Hindlimb muscle (tissue), 1 donor: ENCODE measurements at regions not wholly inside any gene's neighbourhood (a gene's known extent, or its start where the extent isn't known, plus 50 kb on each side); places are given as distances from the start of the nearest gene placed in this dataset.
"Not testable (repeated sequence)": the region's sequence is repeated elsewhere in the genome, so short reads cannot be mapped to it uniquely, and the experiment has no call there.

Experiments
- DNase-seq: peaks from one replicate; pipeline ENCODE4 v3.0.0-alpha.2; 2013

- peak; percentile 63 for DNase-seq
Observed at GRCh38 chr1:117754061-117754969, 148.5 kb downstream of the TENT5C start.

- DNase-seq = no peak
Observed at GRCh38 chr1:117757668-117758067, 151.8 kb downstream of the TENT5C start.

- peak; percentile 74 for DNase-seq
Observed at GRCh38 chr1:117758444-117759316, 152.8 kb downstream of the TENT5C start.

- no peak for DNase-seq
Observed at GRCh38 chr1:117759535-117759934, 153.7 kb downstream of the TENT5C start.

- DNase-seq = no peak
Observed at GRCh38 chr1:117760069-117760468, 154.2 kb downstream of the TENT5C start.

GRCh38 chr1:117760485-117760884 lies 154.6 kb downstream of the TENT5C start:
- no peak for DNase-seq

- not testable (repeated sequence) for DNase-seq
Observed at GRCh38 chr1:117767756-117768155, 161.7 kb downstream of the GDAP2 start.

- no peak for DNase-seq
Observed at GRCh38 chr1:117770981-117771531, 158.4 kb downstream of the GDAP2 start.

- DNase-seq = no peak
Observed at GRCh38 chr1:117779364-117779763, 150.1 kb downstream of the GDAP2 start.

- peak; percentile 28 for DNase-seq
Observed at GRCh38 chr1:117780687-117781475, 148.5 kb downstream of the GDAP2 start.

GRCh38 chr1:117782056-117782455 lies 147.4 kb downstream of the GDAP2 start:
- DNase-seq = no peak

- no peak for DNase-seq
Observed at GRCh38 chr1:117783606-117784396, 145.6 kb downstream of the GDAP2 start.

- DNase-seq = no peak
Observed at GRCh38 chr1:117788014-117788413, 141.4 kb downstream of the GDAP2 start.

- no peak for DNase-seq
Observed at GRCh38 chr1:117793413-117793812, 136.0 kb downstream of the GDAP2 start.

GRCh38 chr1:117794073-117794472 lies 135.3 kb downstream of the GDAP2 start:
- DNase-seq = no peak

GRCh38 chr1:117795190-117795589 lies 134.2 kb downstream of the GDAP2 start:
- no peak for DNase-seq

GRCh38 chr1:117795792-117796191 lies 133.6 kb downstream of the GDAP2 start:
- no peak for DNase-seq

- DNase-seq = no peak
Observed at GRCh38 chr1:117796226-117796625, 133.2 kb downstream of the GDAP2 start.

- DNase-seq = no peak
Observed at GRCh38 chr1:117798550-117798949, 130.9 kb downstream of the GDAP2 start.

GRCh38 chr1:117802531-117803257 lies 126.7 kb downstream of the GDAP2 start:
- no peak for DNase-seq

GRCh38 chr1:117803318-117803717 lies 126.1 kb downstream of the GDAP2 start:
- DNase-seq = no peak
